NOMO-1 treated with dmso at 0.1 percent for 144 hours (cell line): ENCODE measurements at regions not wholly inside any gene's neighbourhood (a gene's known extent, or its start where the extent isn't known, plus 50 kb on each side); places are given as distances from the start of the nearest gene placed in this dataset.
"Not testable (repeated sequence)": the region's sequence is repeated elsewhere in the genome, so short reads cannot be mapped to it uniquely, and the experiment has no call there.

Source experiments
- DNase-seq: peaks from one replicate; lab custom pipeline; 2025; ENCODE audit not compliant: unreplicated experiment; lab: John Stamatoyannopoulos, UW

DNA sequence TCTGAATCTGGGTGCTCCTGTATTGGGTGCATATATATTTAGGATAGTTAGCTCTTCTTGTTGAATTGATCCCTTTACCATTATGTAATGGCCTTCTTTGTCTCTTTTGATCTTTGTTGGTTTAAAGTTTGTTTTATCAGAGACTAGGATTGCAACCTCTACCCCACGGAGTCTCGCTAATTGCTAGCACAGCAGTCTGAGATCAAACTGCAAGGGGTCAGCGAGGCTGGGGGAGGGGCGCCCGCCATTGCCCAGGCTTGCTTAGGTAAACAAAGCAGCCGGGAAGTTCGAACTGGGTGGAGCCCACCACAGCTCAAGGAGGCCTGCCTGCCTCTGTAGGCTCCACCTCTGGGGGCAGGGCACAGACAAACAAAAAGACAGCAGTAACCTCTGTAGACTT, 421.8 kb downstream of the CSNK1G3 start:
- DNase-seq = not testable (repeated sequence)

GRCh38 chr5:123929055-123929474, 417.1 kb downstream of the CSNK1G3 start:
- no peak for DNase-seq

DNA sequence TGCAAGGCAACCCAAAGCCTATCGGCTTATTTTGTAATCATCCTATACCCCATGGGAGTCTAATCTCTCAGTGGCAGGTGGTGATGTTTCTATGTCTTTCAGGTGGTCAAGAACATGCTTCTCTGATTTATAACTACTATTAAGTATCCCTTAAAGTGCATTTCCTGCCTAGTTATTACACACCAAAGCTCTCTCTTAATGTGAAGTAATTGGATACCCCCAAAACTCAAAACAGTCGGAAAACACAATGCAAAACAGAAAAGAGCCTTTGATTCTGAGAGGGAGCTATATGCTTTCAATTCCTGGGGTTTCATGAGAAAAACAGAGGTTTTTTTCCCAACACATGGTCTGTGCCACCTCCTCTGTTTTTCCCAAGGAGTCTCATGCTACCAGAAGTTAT, 416.4 kb downstream of the CSNK1G3 start:
- no peak for DNase-seq

- no peak for DNase-seq
Measured at GRCh38 chr5:123921193-123921592, 409.2 kb downstream of the CSNK1G3 start.

DNA sequence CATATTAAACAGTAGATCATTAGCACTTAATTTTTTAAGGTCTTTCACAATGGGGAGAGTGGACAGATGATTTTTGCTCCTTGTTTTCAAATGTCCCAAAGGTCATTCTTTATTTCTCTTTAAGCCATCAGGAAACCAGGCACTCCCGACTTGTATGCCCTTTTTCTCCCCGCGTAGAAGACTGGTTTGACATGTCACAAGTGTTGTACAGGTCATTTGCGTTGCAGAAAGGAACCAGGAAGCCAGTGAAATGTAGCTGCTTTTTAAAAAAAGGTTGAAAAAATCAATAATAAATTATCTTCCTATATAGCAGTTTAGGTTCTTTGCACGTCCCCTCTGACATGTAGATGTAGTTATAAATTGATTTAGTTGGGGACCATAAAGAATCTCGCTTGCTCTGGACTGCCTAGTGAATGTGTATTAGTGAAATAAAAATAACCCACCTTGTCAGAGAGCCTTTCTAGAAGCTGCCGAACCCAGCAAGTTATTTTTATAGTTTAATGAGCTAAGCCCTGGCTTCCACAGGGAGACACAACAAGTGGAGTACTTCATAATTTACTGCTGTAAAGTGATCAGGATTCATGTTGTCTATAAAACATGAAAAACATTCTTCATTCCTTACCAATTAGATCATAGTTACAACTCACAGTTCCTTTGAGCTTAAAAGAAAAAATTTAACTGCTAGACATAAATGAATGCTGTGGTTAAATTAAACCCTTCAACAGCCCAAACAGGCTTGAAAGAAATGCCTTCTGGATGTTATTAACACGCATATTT, 404.6 kb downstream of the CSNK1G3 start:
- DNase-seq = no peak

DNA sequence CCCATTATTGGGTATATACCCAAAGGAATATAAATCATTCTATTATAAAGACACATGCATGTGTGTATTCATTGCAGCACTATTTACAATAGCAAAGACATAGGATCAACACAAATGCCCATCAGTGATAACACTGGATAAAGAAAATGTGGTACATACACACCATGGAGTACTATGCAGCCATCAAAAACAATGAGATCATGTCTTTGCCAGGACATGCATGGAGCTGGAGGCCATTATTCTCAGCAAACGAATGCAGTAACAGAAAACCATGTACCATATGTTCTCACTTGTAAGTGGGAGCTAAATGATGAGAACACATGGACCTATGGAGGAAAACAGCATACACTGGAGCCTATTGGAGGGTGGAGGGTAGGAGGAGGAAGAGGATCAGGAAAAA, 402.4 kb downstream of the CSNK1G3 start:
- DNase-seq = no peak

DNA sequence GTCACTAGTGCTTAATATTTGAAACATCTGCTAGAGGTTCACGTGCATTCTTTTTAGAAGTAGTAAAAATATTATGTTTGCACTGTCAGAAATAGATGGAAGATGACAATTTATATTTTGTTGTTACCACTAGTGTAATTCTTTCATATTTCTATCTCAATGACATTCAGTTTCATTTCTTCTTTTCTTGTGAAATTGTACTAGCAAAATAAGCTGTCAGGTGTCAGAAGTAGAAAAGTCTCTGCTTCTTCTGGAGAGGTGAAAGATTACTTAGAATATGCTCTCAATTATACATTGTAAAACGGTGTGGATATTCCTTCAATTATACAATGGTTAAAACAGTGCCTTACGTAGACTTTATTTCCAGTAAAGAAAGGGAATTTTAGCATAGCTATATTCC, 395.4 kb downstream of the CSNK1G3 start:
- no peak for DNase-seq

DNA sequence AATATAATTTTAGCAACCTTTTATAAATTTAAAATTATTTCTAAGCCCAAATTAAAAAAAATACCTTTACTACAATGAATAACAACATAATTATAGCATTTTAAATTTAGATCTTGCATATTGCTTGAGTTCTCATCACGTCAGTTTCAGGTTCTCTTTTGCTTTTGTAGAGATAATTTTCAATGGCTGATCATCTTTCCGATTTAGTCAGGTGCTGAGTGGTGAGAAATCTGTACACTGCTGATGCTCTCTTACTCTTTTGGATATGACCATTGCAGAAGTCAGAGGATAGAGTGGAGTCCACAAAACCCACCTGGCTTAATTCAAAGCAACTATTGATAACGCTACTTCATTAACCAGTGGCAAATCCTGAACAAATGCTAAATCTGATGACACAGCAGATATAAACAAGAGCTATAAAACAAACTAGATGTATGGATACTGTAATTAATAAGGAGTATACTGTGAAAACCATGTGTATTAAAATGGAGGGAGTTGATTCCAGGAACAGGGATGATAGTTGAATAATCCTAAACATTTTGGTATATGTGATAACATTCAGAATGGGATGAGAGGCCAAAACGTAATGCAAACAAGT, 394.8 kb downstream of the CSNK1G3 start:
- no peak for DNase-seq

DNA sequence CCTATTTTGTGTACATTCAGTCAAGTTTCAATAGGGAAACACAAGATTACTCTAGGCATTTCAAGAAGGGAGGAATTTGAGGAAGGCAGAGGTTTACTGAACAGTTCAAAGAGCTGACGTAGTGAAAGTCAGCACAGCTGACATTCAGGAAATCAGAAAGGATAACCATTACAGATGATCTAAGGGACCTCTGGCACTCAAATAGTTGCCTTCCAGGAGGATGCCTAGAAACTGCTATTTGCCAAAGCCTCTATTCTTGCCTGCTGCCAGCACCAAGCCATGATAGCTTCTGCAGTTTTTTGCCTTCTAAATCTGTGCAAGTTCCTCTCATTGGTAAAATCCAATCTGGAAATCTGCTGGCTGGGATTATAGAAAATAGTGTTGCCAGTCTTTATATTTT, 373.1 kb downstream of the CSNK1G3 start:
- DNase-seq = no peak

- no peak for DNase-seq
Measured at GRCh38 chr5:123882965-123883345, 371.0 kb downstream of the CSNK1G3 start.

- DNase-seq = no peak
Measured at GRCh38 chr5:123882319-123882964, 370.5 kb downstream of the CSNK1G3 start.

GRCh38 chr5:123881759-123882244, 369.8 kb downstream of the CSNK1G3 start:
- DNase-seq = no peak

- DNase-seq = no peak
Measured at GRCh38 chr5:123880875-123881274, 368.9 kb downstream of the CSNK1G3 start.

GRCh38 chr5:123879071-123879470, 367.1 kb downstream of the CSNK1G3 start:
- no peak for DNase-seq

DNA sequence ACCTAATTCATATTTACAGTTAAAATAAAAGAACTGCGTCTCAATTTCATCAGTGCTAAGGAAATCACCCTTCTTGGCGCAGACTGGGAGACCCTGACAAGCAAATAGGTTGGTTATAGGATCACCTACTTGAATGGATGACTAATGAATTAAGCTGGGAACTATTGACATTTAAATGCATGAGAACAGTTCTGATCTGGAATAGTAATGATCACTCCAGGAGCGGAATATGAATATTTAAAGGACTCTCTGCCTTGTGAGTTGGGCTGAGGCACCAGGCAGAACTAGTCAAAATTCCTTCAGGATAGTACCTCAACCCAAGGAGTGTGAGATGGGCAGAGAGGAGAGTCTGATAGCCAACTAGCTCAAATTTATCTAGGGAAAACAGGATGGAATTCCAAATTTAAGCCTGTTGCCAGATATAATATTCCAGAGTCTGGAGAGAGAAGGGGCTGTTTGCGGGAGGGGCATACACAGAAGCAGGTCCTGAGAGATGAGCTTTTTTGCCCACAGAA, 364.4 kb downstream of the CSNK1G3 start:
- DNase-seq = no peak

- DNase-seq = no peak
Measured at GRCh38 chr5:123875561-123876275, 363.7 kb downstream of the CSNK1G3 start.

GRCh38 chr5:123874600-123875201, 362.7 kb downstream of the CSNK1G3 start:
- no peak for DNase-seq

- no peak for DNase-seq
Measured at GRCh38 chr5:123873846-123874245, 361.9 kb downstream of the CSNK1G3 start.

DNA sequence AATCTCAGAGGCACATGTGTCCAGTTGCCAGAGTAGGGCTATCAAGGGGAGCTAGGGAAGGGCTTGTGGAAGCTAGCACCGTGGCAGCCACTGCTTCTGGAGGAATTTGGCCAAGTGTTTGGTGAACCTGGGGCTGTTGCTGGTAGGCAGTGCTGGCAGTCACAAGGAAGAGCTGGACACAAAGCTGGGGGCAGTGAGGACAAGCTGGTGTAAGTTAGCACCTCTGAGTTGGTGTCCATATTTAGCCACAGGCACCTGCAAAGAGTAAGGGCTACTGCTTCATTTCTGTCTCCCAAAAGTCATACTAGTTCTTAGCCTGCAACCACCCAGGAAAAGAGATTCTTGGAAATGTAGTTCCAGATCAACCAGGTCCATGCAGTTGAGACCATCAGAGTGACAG, 359.4 kb downstream of the CSNK1G3 start:
- no peak for DNase-seq

DNA sequence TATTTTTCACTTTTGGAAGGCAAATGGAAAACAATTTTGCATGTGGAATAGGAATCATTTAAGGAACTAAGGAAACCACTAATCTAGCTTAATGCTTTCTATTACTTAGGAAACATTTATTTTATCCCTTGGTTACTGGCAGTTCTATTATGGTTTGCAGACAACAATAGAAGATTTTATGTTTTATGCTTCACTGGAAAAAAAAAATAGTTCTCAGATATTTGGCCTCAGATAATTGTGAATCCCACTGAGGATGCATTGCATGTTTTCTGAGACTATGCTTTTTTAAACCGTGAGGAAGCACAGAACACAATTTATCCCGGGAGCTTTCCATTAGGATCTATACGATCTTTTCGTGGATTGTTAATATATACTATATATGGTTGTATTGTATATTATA, 356.9 kb downstream of the CSNK1G3 start:
- no peak for DNase-seq

GRCh38 chr5:123868267-123868666, 356.3 kb downstream of the CSNK1G3 start:
- no peak for DNase-seq
